ENCODE measurements at regions not wholly inside any gene's neighbourhood (a gene's known extent, or its start where the extent isn't known, plus 50 kb on each side); places are given as distances from the start of the nearest gene placed in this dataset.

DNA sequence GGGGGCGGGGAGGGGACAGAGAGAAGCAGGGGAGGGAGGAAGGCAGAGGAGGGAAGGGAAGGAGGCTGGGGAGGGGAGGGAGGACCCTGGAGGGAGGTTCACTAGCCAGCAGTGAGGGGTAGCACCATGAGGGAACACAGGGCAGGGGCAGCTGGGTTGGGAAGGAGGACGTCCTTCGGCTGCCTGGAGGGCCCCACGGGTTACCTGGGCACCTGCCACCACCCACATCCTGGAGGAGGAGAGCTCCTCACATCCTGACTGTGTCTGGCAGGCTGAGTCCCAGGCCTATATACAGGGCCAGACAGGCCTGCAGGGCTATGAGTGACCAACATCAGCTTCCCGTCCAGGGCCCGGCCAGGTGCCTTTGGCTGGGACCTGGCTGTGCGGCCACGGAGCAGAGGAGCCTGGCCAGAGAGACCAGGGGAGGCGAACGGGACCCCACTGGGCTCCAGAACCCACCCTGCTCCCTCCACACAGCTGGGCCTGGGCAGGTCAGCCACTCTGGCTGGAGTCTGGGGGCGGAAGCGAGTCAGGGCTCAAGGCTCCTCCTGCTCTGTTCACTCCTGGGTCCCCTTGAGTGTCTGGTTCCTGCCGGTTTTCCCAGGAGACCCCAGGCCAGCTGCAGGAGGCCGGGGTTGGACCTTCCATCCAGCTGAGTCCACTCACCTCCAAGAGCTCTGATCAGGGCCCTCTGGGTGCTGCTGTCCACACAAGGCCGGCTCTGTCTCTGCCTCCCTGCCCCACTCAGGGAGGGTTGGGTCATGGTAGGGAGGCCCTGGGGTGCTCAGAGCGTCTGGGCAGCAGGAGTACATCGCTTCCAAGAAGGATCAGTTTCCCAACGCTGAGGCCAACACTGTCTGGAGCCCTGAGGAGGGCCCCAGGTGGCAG is 677.7 kb downstream of the BRD1 start:
- Histone ChIP-seq H3K27ac (ENCODE audit: low read depth, low read length) (no peak overlapping the region), H3K9me3 (ENCODE audit: control insufficient read depth, insufficient read depth, low read length) (no peaks in the 10 kb centered on the region), H3K79me2 (ENCODE audit: control insufficient read depth, low read length) (no peaks in the 10 kb centered on the region), H3K4me1 (ENCODE audit: control insufficient read depth, low read length) (no peaks in the 10 kb centered on the region), H3F3A (ENCODE audit: control insufficient read depth, insufficient read depth) (no peaks in the 10 kb centered on the region), H3K4me3 (ENCODE audit: low read length) (no peak overlapping the region), H3K9me2 (replicated peaks; ENCODE audit: control insufficient read depth, low read length) (no peaks in the 10 kb centered on the region), H3K27me3 (ENCODE audit: control insufficient read depth, low read length) (no peaks in the 10 kb centered on the region), H3K4me2 (ENCODE audit: low read length) (no peak overlapping the region), H3K36me3 (ENCODE audit: control insufficient read depth, low read length) (no peaks in the 10 kb centered on the region), H4K20me1 (ENCODE audit: control insufficient read depth, insufficient read depth, low read depth, low read length) (no peaks in the 10 kb centered on the region)
- no peak for TF ChIP-seq EZH2phosphoT487 (IDR thresholded peaks at IDR 0.05; ENCODE audit: borderline replicate concordance, low read length)
- TF ChIP-seq, protein P1, sequence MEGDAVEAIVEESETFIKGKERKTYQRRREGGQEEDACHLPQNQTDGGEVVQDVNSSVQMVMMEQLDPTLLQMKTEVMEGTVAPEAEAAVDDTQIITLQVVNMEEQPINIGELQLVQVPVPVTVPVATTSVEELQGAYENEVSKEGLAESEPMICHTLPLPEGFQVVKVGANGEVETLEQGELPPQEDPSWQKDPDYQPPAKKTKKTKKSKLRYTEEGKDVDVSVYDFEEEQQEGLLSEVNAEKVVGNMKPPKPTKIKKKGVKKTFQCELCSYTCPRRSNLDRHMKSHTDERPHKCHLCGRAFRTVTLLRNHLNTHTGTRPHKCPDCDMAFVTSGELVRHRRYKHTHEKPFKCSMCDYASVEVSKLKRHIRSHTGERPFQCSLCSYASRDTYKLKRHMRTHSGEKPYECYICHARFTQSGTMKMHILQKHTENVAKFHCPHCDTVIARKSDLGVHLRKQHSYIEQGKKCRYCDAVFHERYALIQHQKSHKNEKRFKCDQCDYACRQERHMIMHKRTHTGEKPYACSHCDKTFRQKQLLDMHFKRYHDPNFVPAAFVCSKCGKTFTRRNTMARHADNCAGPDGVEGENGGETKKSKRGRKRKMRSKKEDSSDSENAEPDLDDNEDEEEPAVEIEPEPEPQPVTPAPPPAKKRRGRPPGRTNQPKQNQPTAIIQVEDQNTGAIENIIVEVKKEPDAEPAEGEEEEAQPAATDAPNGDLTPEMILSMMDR (IDR thresholded peaks at IDR 0.05; ENCODE audit: low read depth, low read length, poor library complexity, severe bottlenecking), result no peak

DNA sequence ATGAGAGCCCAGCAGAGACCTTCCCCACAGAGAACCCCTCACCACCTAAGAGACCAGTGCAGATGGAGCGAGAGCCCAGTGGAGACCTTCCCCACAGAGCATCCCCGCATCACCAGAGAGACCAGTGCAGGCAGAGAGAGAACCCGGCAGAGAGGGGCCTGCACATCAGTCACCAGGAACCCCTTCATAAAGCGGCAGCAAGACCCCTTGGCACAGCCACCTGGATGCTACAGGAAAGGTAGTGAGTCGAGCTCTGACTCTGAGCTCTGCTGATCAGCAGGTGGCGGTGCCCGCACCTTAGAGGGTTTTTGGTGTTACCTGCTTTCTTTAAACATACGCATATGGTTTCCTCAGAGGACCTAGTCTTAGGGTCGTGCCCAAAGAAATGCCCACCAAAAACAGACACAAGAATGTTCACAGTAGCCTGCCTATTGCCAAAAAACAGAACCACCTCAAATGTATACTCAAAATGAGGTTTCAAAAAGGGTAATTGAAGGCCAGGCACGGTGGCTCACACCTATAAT is 678.7 kb downstream of the BRD1 start:
- Histone ChIP-seq H3K4me3 (ENCODE audit: low read length) (no peak overlapping the region), H3K4me2 (ENCODE audit: low read length) (no peak overlapping the region), H3K36me3 (ENCODE audit: control insufficient read depth, low read length) (no peaks in the 10 kb centered on the region), H3K4me1 (ENCODE audit: control insufficient read depth, low read length) (no peaks in the 10 kb centered on the region), H3K79me2 (ENCODE audit: control insufficient read depth, low read length) (no peaks in the 10 kb centered on the region), H4K20me1 (ENCODE audit: control insufficient read depth, insufficient read depth, low read depth, low read length) (no peaks in the 10 kb centered on the region), H3F3A (ENCODE audit: control insufficient read depth, insufficient read depth) (no peaks in the 10 kb centered on the region), H3K27ac (ENCODE audit: low read depth, low read length) (no peak overlapping the region), H3K9me2 (replicated peaks; ENCODE audit: control insufficient read depth, low read length) (no peaks in the 10 kb centered on the region), H3K27me3 (ENCODE audit: control insufficient read depth, low read length) (no peaks in the 10 kb centered on the region), H3K9me3 (ENCODE audit: control insufficient read depth, insufficient read depth, low read length) (no peaks in the 10 kb centered on the region)
- TF ChIP-seq, protein P1 (IDR thresholded peaks at IDR 0.05; ENCODE audit: low read depth, low read length, poor library complexity, severe bottlenecking), result no peak
- TF ChIP-seq EZH2phosphoT487 (IDR thresholded peaks at IDR 0.05; ENCODE audit: borderline replicate concordance, low read length), result no peak

DNA sequence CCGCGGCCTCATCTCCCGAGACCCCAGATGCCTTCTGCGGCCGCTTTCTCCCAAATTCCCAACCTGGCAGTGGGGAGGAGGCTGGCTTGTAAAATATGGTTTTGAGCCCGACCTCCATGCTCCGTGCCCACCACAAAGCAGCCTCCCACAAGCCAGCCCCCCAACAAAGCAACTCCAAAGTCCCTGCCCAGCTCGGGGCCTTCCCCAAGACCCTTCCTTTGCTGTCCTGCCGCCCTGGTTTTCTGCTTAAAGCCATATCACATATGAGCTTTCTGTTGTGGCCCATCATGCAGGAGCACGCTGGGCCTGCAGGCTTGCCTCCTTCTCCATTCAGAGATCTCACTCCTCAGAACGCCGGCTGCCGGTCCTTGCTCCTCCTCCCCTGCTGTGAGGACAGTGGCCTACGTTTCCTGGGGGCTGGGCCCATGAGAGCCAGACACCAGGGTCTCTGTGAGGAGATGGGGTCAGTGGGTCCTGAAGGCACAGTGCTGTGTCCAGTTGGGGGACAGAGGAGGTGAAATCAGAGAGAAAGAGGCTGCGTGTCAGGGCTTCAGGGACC is 680.0 kb downstream of the BRD1 start:
- Histone ChIP-seq H3F3A (ENCODE audit: control insufficient read depth, insufficient read depth) (no peaks in the 10 kb centered on the region), H3K9me2 (replicated peaks; ENCODE audit: control insufficient read depth, low read length) (no peaks in the 10 kb centered on the region), H3K79me2 (ENCODE audit: control insufficient read depth, low read length) (no peaks in the 10 kb centered on the region), H4K20me1 (ENCODE audit: control insufficient read depth, insufficient read depth, low read depth, low read length) (no peaks in the 10 kb centered on the region), H3K27ac (ENCODE audit: low read depth, low read length) (no peak overlapping the region), H3K9me3 (ENCODE audit: control insufficient read depth, insufficient read depth, low read length) (no peaks in the 10 kb centered on the region), H3K4me1 (ENCODE audit: control insufficient read depth, low read length) (no peaks in the 10 kb centered on the region), H3K4me3 (ENCODE audit: low read length) (no peak overlapping the region), H3K4me2 (ENCODE audit: low read length) (no peak overlapping the region), H3K27me3 (ENCODE audit: control insufficient read depth, low read length) (no peaks in the 10 kb centered on the region), H3K36me3 (ENCODE audit: control insufficient read depth, low read length) (no peaks in the 10 kb centered on the region)
- no peak for TF ChIP-seq EZH2phosphoT487 (IDR thresholded peaks at IDR 0.05; ENCODE audit: borderline replicate concordance, low read length)
- TF ChIP-seq, protein P1 (IDR thresholded peaks at IDR 0.05; ENCODE audit: low read depth, low read length, poor library complexity, severe bottlenecking), result no peak
